Colonic mucosa (tissue), 4 donors: ENCODE measurements at regions not wholly inside any gene's neighbourhood (a gene's known extent, or its start where the extent isn't known, plus 50 kb on each side); places are given as distances from the start of the nearest gene placed in this dataset.

ENCODE experiments used
- DNase-seq: peaks from one replicate; pipeline ENCODE4 v3.0.0-alpha.2; 2020
- H3K27ac ChIP-seq: fragments of 200-600 bp; one replicate; pipeline ENCODE4 v1.8.0; 2021
- H3K27me3 ChIP-seq: fragments of 200-600 bp; one replicate; pipeline ENCODE4 v1.8.0; 2021
- H3K36me3 ChIP-seq: fragments of 200-600 bp; one replicate; pipeline ENCODE4 v1.8.0; 2021
- H3K4me1 ChIP-seq: fragments of 200-600 bp; one replicate; pipeline ENCODE4 v1.8.0; 2021; ENCODE audit warnings: mild to moderate bottlenecking
- H3K4me3 ChIP-seq: fragments of 200-600 bp; one replicate; pipeline ENCODE4 v1.8.0; 2021
- H3K9ac ChIP-seq, 2 donors: one replicate each; pipeline ENCODE4 v1.7.0; 2013; ENCODE audit warnings: control low read depth in 2 of 2, low read depth in 2 of 2, low read length in 2 of 2
- H3K9me3 ChIP-seq: fragments of 200-600 bp; one replicate; pipeline ENCODE4 v1.8.0; 2021
- intact Hi-C: fragments of 100-400 bp; cut with DNase I; formaldehyde crosslinking; loops from one replicate; pipeline ENCODE4 v1.14.1; 2022
- TF ChIP-seq, protein P1 (sequence below): fragments of 200-600 bp; IDR thresholded peaks from one replicate; pipeline ENCODE4 v1.8.0; 2022; ENCODE audit warnings: antibody characterized with exemption, mild to moderate bottlenecking
- donor health status: healthy.
- donor health status: DM: no; HTN: no; CAD: no.
- donor health status: DM: no; HTN: no; CAD: no.

DNA sequence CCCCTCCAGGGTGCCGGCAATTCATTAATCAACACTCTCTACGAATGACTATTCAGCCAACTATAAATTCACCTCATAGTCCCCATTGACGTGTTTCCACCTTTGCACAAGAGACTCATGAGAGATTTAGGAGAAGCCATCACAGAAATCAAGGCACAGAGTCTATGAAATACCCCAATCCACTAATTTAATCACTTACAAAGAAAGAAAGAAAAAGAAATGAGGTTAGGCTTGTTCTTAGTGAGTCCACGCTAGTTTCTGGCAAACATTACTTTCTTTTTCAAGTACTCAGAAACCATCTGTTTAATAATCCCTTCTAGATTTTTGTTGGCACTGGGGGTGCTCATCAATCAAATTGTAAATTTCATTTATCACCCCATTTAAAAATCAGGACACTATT lies 125.2 kb upstream of the ADPGK start:
- TF ChIP-seq, protein P1, sequence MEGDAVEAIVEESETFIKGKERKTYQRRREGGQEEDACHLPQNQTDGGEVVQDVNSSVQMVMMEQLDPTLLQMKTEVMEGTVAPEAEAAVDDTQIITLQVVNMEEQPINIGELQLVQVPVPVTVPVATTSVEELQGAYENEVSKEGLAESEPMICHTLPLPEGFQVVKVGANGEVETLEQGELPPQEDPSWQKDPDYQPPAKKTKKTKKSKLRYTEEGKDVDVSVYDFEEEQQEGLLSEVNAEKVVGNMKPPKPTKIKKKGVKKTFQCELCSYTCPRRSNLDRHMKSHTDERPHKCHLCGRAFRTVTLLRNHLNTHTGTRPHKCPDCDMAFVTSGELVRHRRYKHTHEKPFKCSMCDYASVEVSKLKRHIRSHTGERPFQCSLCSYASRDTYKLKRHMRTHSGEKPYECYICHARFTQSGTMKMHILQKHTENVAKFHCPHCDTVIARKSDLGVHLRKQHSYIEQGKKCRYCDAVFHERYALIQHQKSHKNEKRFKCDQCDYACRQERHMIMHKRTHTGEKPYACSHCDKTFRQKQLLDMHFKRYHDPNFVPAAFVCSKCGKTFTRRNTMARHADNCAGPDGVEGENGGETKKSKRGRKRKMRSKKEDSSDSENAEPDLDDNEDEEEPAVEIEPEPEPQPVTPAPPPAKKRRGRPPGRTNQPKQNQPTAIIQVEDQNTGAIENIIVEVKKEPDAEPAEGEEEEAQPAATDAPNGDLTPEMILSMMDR = no peak
- Histone ChIP-seq H3K9ac (no peak overlapping the region), H3K36me3 (no peaks in the 10 kb centered on the region), H3K9me3 (no peaks in the 10 kb centered on the region), H3K4me3 (no peak overlapping the region), H3K4me1 (no peaks in the 10 kb centered on the region), H3K27ac (no peak overlapping the region), H3K27me3 (no peaks in the 10 kb centered on the region)
- DNase-seq = no peak
- intact Hi-C loops = no loop called here

GRCh38 chr15:72907733-72908132 lies 124.2 kb upstream of the ADPGK start:
- Histone ChIP-seq H3K9ac (no peak overlapping the region), H3K9me3 (no peaks in the 10 kb centered on the region), H3K4me1 (no peaks in the 10 kb centered on the region), H3K27me3 (no peaks in the 10 kb centered on the region), H3K27ac (no peak overlapping the region), H3K4me3 (no peak overlapping the region), H3K36me3 (no peaks in the 10 kb centered on the region)
- no peak for DNase-seq
- TF ChIP-seq, protein P1 = no peak
- intact Hi-C loops = no loop called here

DNA sequence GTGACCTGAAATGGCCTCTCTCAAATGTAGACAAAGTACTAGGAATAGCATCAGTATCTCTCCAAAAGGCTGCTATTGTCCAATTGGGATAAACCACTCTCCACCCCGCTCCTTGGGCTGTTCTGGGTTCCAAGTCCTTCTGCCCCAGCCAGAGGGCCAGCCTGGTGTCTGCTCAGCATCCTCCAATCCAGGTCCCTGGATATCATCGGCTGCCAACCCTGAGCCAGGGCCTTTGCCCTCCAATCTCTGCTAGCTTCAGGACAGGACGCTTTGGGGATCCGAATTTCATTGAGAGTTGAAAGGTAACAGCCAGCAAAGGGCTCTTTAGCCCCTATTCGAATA lies 119.3 kb upstream of the ADPGK start:
- TF ChIP-seq, protein P1 = no peak
- Histone ChIP-seq H3K27ac (no peak overlapping the region), H3K9ac (no peak overlapping the region), H3K36me3 (no peaks in the 10 kb centered on the region), H3K9me3 (no peaks in the 10 kb centered on the region), H3K4me3 (no peak overlapping the region), H3K27me3 (no peaks in the 10 kb centered on the region), H3K4me1 (no peaks in the 10 kb centered on the region)
- intact Hi-C loops = no loop called here
- no peak for DNase-seq

GRCh38 chr15:72902245-72902918 lies 118.8 kb upstream of the ADPGK start:
- Histone ChIP-seq H3K27ac (no peak overlapping the region), H3K4me3 (no peak overlapping the region), H3K9me3 (no peaks in the 10 kb centered on the region), H3K36me3 (no peaks in the 10 kb centered on the region), H3K27me3 (no peaks in the 10 kb centered on the region), H3K9ac (no peak overlapping the region), H3K4me1 (no peaks in the 10 kb centered on the region)
- TF ChIP-seq, protein P1 = no peak
- intact Hi-C loops = no loop called here
- peak; percentile 37 for DNase-seq

- DNase-seq = no peak
- TF ChIP-seq, protein P1 = no peak
- H3K9ac ChIP-seq = no peak overlapping the region
- H3K36me3 ChIP-seq = no peaks in the 10 kb centered on the region
- no peaks in the 10 kb centered on the region for H3K4me1 ChIP-seq
- no peaks in the 10 kb centered on the region for H3K27me3 ChIP-seq
- H3K27ac ChIP-seq = no peak overlapping the region
- no peak overlapping the region for H3K4me3 ChIP-seq
- intact Hi-C loops = no loop called here
- H3K9me3 ChIP-seq = no peaks in the 10 kb centered on the region
These were observed 109.4 kb upstream of the ADPGK start for GRCh38 chr15:72892986-72893385.
